Spleen (tissue), 7 donors: ENCODE measurements at regions not wholly inside any gene's neighbourhood (a gene's known extent, or its start where the extent isn't known, plus 50 kb on each side); places are given as distances from the start of the nearest gene placed in this dataset.

Source experiments
- POLR2A ChIP-seq, 3 donors: fragments of 450-650 bp; IDR thresholded peaks; one replicate each; pipeline ENCODE4 v1.5.1; 2017; ENCODE audit warnings: antibody characterized with exemption in 3 of 3, mild to moderate bottlenecking in 1 of 3
- POLR2AphosphoS5 ChIP-seq, 3 donors: sonication (generic); formaldehyde crosslinking; IDR thresholded peaks; one replicate each; pipeline ENCODE4 v1.5.1; 2017; ENCODE audit warnings: antibody characterized with exemption in 3 of 3
- TF ChIP-seq, protein P1 (sequence below), 11 experiments: fragments of 200-600 bp in 7 of 11; fragments of 450-650 bp in 4 of 11; sonication (generic) in 4 of 11; IDR thresholded peaks in 8 of 11; conservative IDR thresholded peaks in 3 of 11; 1 replicate in 7 of 11; 2 replicates in 4 of 11; pipeline versions ENCODE4 v1.4.0 to v1.8.0; 2016 to 2021; ENCODE audit warnings: antibody characterized with exemption in 11 of 11, inconsistent platforms in 4 of 11, mild to moderate bottlenecking in 1 of 11
- donor health status: DM: no; HTN: no; CAD: no; lungs with moderate emphysema.
- donor health status: DM: no; HTN: no; CAD: no.
- donor health status: DM: no; HTN: no; CAD: no.

DNA sequence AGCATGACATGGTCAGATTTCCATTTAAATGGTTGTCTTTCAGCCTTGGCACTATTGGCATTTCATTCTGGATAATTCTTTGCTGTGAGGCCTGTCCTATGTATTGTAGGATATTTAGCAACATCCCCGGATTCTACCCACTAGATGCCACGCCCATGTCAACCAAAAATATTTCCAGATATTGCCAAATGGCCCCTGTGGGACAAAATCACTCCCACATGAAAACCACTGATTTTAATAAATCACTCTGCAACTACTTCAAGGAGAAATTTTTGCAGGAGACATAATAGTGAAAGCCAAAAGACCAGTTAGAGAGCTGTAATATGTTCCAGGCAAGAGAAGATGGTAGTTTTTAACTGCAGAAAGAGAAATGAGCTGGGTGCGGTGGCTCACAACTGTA, 55.9 kb upstream of the RARB start:
- TF ChIP-seq, protein P1, sequence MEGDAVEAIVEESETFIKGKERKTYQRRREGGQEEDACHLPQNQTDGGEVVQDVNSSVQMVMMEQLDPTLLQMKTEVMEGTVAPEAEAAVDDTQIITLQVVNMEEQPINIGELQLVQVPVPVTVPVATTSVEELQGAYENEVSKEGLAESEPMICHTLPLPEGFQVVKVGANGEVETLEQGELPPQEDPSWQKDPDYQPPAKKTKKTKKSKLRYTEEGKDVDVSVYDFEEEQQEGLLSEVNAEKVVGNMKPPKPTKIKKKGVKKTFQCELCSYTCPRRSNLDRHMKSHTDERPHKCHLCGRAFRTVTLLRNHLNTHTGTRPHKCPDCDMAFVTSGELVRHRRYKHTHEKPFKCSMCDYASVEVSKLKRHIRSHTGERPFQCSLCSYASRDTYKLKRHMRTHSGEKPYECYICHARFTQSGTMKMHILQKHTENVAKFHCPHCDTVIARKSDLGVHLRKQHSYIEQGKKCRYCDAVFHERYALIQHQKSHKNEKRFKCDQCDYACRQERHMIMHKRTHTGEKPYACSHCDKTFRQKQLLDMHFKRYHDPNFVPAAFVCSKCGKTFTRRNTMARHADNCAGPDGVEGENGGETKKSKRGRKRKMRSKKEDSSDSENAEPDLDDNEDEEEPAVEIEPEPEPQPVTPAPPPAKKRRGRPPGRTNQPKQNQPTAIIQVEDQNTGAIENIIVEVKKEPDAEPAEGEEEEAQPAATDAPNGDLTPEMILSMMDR (IDR thresholded peaks at IDR 0.05 in 8 of 11, conservative IDR thresholded peaks at IDR 0.05 in 3 of 11), result no peak
- TF ChIP-seq POLR2A (IDR thresholded peaks at IDR 0.05), result no peak
- TF ChIP-seq POLR2AphosphoS5 (IDR thresholded peaks at IDR 0.05), result no peak
